T-helper 17 cell (primary cell): ENCODE measurements at regions not wholly inside any gene's neighbourhood (a gene's known extent, or its start where the extent isn't known, plus 50 kb on each side); places are given as distances from the start of the nearest gene placed in this dataset.

Source experiments
- ATAC-seq: fragments of 150-1000 bp; cut with Tn5 transposase; 2 replicates; pipeline ENCODE4 v1.10.0; 2021; ENCODE audit warnings: mild to moderate bottlenecking, moderate library complexity
- DNase-seq, 3 donors: peaks; one replicate each; pipeline versions ENCODE4 v3.0.0 to v3.0.0-alpha.2; 2020 to 2021
- H3K9me3 ChIP-seq: one replicate; pipeline ENCODE4 v1.7.0; 2013; ENCODE audit warnings: low read length, mild to moderate bottlenecking; ENCODE audit not compliant: control insufficient read depth, poor library complexity, severe bottlenecking
- H3K27ac Mint-ChIP-seq: one replicate; pipeline ENCODE4 v1.8.0; 2022; ENCODE audit warnings: mild to moderate bottlenecking, moderate library complexity, mixed read lengths
- H3K27me3 Mint-ChIP-seq: one replicate; pipeline ENCODE4 v1.8.0; 2022; ENCODE audit warnings: mixed read lengths
- H3K36me3 Mint-ChIP-seq: one replicate; pipeline ENCODE4 v1.8.0; 2022; ENCODE audit warnings: low read depth, mixed read lengths
- H3K4me1 Mint-ChIP-seq: one replicate; pipeline ENCODE4 v1.8.0; 2022; ENCODE audit warnings: mild to moderate bottlenecking, mixed read lengths
- H3K4me3 Mint-ChIP-seq: one replicate; pipeline ENCODE4 v1.8.0; 2022; ENCODE audit warnings: mild to moderate bottlenecking, moderate library complexity, mixed read lengths

GRCh38 chr4:124804584-124804983, 92.1 kb upstream of the ANKRD50 start:
- H3K36me3 Mint-ChIP-seq: no peaks in the 10 kb centered on the region
- H3K4me1 Mint-ChIP-seq: no peaks in the 10 kb centered on the region
- no peak overlapping the region for H3K27ac Mint-ChIP-seq
- DNase-seq (no peak), ATAC-seq (no peak)
- no peak overlapping the region for H3K4me3 Mint-ChIP-seq
- H3K27me3 Mint-ChIP-seq: no peaks in the 10 kb centered on the region
- H3K9me3 ChIP-seq: no peaks in the 10 kb centered on the region

GRCh38 chr4:124804041-124804440, 91.5 kb upstream of the ANKRD50 start:
- H3K9me3 ChIP-seq: no peaks in the 10 kb centered on the region
- no peaks in the 10 kb centered on the region for H3K36me3 Mint-ChIP-seq
- H3K27ac Mint-ChIP-seq: no peak overlapping the region
- H3K4me1 Mint-ChIP-seq: no peaks in the 10 kb centered on the region
- no peak for DNase-seq
- no peaks in the 10 kb centered on the region for H3K27me3 Mint-ChIP-seq
- no peak for ATAC-seq
- H3K4me3 Mint-ChIP-seq: no peak overlapping the region

- H3K27ac Mint-ChIP-seq: no peak overlapping the region
- H3K27me3 Mint-ChIP-seq: no peaks in the 10 kb centered on the region
- ATAC-seq (no peak), DNase-seq (no peak)
- H3K4me3 Mint-ChIP-seq: no peak overlapping the region
- H3K9me3 ChIP-seq: no peaks in the 10 kb centered on the region
- H3K36me3 Mint-ChIP-seq: no peaks in the 10 kb centered on the region
- no peaks in the 10 kb centered on the region for H3K4me1 Mint-ChIP-seq
Observed at GRCh38 chr4:124803641-124804040, 91.1 kb upstream of the ANKRD50 start.

- Mint-ChIP-seq H3K36me3 (no peaks in the 10 kb centered on the region), H3K27ac (no peak overlapping the region), H3K27me3 (no peaks in the 10 kb centered on the region), H3K4me1 (no peaks in the 10 kb centered on the region), H3K4me3 (no peak overlapping the region)
- no peak for ATAC-seq
- DNase-seq: no peak
- no peaks in the 10 kb centered on the region for H3K9me3 ChIP-seq
Observed at GRCh38 chr4:124803026-124803425, 90.5 kb upstream of the ANKRD50 start.

GRCh38 chr4:124797223-124797622, 84.7 kb upstream of the ANKRD50 start:
- H3K27me3 Mint-ChIP-seq: no peaks in the 10 kb centered on the region
- H3K36me3 Mint-ChIP-seq: no peaks in the 10 kb centered on the region
- ATAC-seq (no peak), DNase-seq (no peak)
- no peaks in the 10 kb centered on the region for H3K9me3 ChIP-seq
- H3K4me3 Mint-ChIP-seq: no peak overlapping the region
- H3K27ac Mint-ChIP-seq: no peak overlapping the region
- H3K4me1 Mint-ChIP-seq: no peaks in the 10 kb centered on the region

GRCh38 chr4:124790471-124790870, 77.9 kb upstream of the ANKRD50 start:
- H3K9me3 ChIP-seq: no peaks in the 10 kb centered on the region
- H3K27me3 Mint-ChIP-seq: no peaks in the 10 kb centered on the region
- no peaks in the 10 kb centered on the region for H3K4me1 Mint-ChIP-seq
- no peak overlapping the region for H3K27ac Mint-ChIP-seq
- no peaks in the 10 kb centered on the region for H3K36me3 Mint-ChIP-seq
- DNase-seq (no peak), ATAC-seq (no peak)
- no peak overlapping the region for H3K4me3 Mint-ChIP-seq

GRCh38 chr4:124786634-124787033, 74.1 kb upstream of the ANKRD50 start:
- ATAC-seq (no peak), DNase-seq (no peak)
- no peaks in the 10 kb centered on the region for H3K27me3 Mint-ChIP-seq
- H3K9me3 ChIP-seq: no peaks in the 10 kb centered on the region
- no peaks in the 10 kb centered on the region for H3K4me1 Mint-ChIP-seq
- no peak overlapping the region for H3K4me3 Mint-ChIP-seq
- no peak overlapping the region for H3K27ac Mint-ChIP-seq
- no peaks in the 10 kb centered on the region for H3K36me3 Mint-ChIP-seq

- no peaks in the 10 kb centered on the region for H3K4me1 Mint-ChIP-seq
- no peaks in the 10 kb centered on the region for H3K27me3 Mint-ChIP-seq
- no peak overlapping the region for H3K27ac Mint-ChIP-seq
- no peaks in the 10 kb centered on the region for H3K9me3 ChIP-seq
- DNase-seq (no peak), ATAC-seq (no peak)
- no peaks in the 10 kb centered on the region for H3K36me3 Mint-ChIP-seq
- H3K4me3 Mint-ChIP-seq: no peak overlapping the region
Observed at GRCh38 chr4:124785645-124786044, 73.1 kb upstream of the ANKRD50 start.

- Mint-ChIP-seq H3K36me3 (no peaks in the 10 kb centered on the region), H3K4me3 (no peak overlapping the region), H3K27me3 (no peaks in the 10 kb centered on the region), H3K27ac (no peak overlapping the region), H3K4me1 (no peaks in the 10 kb centered on the region)
- no peaks in the 10 kb centered on the region for H3K9me3 ChIP-seq
- no peak for DNase-seq
- no peak for ATAC-seq
Observed at GRCh38 chr4:124783847-124784246, 71.3 kb upstream of the ANKRD50 start.

GRCh38 chr4:124777007-124777406, 64.5 kb upstream of the ANKRD50 start:
- no peak overlapping the region for H3K4me3 Mint-ChIP-seq
- H3K4me1 Mint-ChIP-seq: no peaks in the 10 kb centered on the region
- no peaks in the 10 kb centered on the region for H3K27me3 Mint-ChIP-seq
- no peaks in the 10 kb centered on the region for H3K36me3 Mint-ChIP-seq
- H3K27ac Mint-ChIP-seq: no peak overlapping the region
- no peak for DNase-seq
- ATAC-seq: no peak
- no peaks in the 10 kb centered on the region for H3K9me3 ChIP-seq

GRCh38 chr4:124768596-124769365, 56.2 kb upstream of the ANKRD50 start:
- no peak for DNase-seq
- no peaks in the 10 kb centered on the region for H3K4me1 Mint-ChIP-seq
- no peak overlapping the region for H3K4me3 Mint-ChIP-seq
- H3K27ac Mint-ChIP-seq: no peak overlapping the region
- H3K27me3 Mint-ChIP-seq: no peaks in the 10 kb centered on the region
- no peaks in the 10 kb centered on the region for H3K9me3 ChIP-seq
- ATAC-seq: no peak
- H3K36me3 Mint-ChIP-seq: no peaks in the 10 kb centered on the region

GRCh38 chr4:124762956-124763355, 50.4 kb upstream of the ANKRD50 start:
- Mint-ChIP-seq H3K27ac (no peak overlapping the region), H3K4me3 (no peak overlapping the region), H3K27me3 (no peaks in the 10 kb centered on the region), H3K36me3 (no peaks in the 10 kb centered on the region), H3K4me1 (no peaks in the 10 kb centered on the region)
- DNase-seq (no peak), ATAC-seq (no peak)
- no peaks in the 10 kb centered on the region for H3K9me3 ChIP-seq
